Adrenal gland (tissue), 5 donors: ENCODE measurements at regions not wholly inside any gene's neighbourhood (a gene's known extent, or its start where the extent isn't known, plus 50 kb on each side); places are given as distances from the start of the nearest gene placed in this dataset.

Experiments used
- CTCF ChIP-seq, 6 experiments: fragments of 450-650 bp in 4 of 6; fragments of 200-600 bp in 2 of 6; sonication (generic) in 1 of 6; IDR thresholded peaks; 1 replicate in 5 of 6; 2 replicates in 1 of 6; pipeline versions ENCODE4 v1.5.1 to v1.8.0; 2016 to 2021; ENCODE audit warnings: antibody characterized with exemption in 6 of 6, mild to moderate bottlenecking in 2 of 6, moderate library complexity in 1 of 6
- POLR2A ChIP-seq, 2 donors: fragments of 450-650 bp; IDR thresholded peaks; one replicate each; pipeline ENCODE4 v1.6.1; 2017; ENCODE audit warnings: antibody characterized with exemption in 2 of 2, mild to moderate bottlenecking in 2 of 2, moderate library complexity in 1 of 2
- donor health status: DM: no; HTN: no; CAD: no.

- TF ChIP-seq CTCF (IDR thresholded peaks at IDR 0.05) (no peak), POLR2A (IDR thresholded peaks at IDR 0.05) (no peak)
Observed at GRCh38 chr13:100892981-100893380, 218.4 kb upstream of the TMTC4 start.
